K562 (cell line): ENCODE measurements at regions not wholly inside any gene's neighbourhood (a gene's known extent, or its start where the extent isn't known, plus 50 kb on each side); places are given as distances from the start of the nearest gene placed in this dataset.

Experiments
- HMG20B ChIP-seq: fragments of 250-450 bp; sonication (Bioruptor Pico); IDR thresholded peaks from 2 replicates; pipeline ENCODE4 v1.5.0; 2021; ENCODE audit warnings: mild to moderate bottlenecking
- PCBP2 ChIP-seq: fragments of 200-400 bp; formaldehyde crosslinking; IDR thresholded peaks from 2 replicates; pipeline ENCODE4 v1.6.1; 2018; ENCODE audit warnings: low read length, low read depth, mild to moderate bottlenecking, moderate library complexity; ENCODE audit not compliant: poor library complexity, severe bottlenecking
- POLR2A ChIP-seq: fragments of 450-650 bp; conservative IDR thresholded peaks from 2 replicates; pipeline ENCODE4 v1.6.1; 2016
- POLR2AphosphoS5 ChIP-seq: IDR thresholded peaks from 2 replicates; pipeline ENCODE4 v1.6.1; 2011; ENCODE audit warnings: mild to moderate bottlenecking, low read depth, low read length, moderate library complexity; ENCODE audit not compliant: control insufficient read depth, insufficient read depth
- ZBTB7A ChIP-seq: IDR thresholded peaks from 2 replicates; pipeline ENCODE4 v1.6.1; 2011; ENCODE audit warnings: low read depth, mild to moderate bottlenecking, low read length, moderate library complexity, borderline replicate concordance; ENCODE audit not compliant: control insufficient read depth
- TF ChIP-seq, protein P1 (sequence below): fragments of 200-400 bp; formaldehyde crosslinking; IDR thresholded peaks from 2 replicates; pipeline ENCODE4 v1.6.1; 2017; ENCODE audit warnings: mild to moderate bottlenecking, low read depth, low read length, moderate library complexity
- TF ChIP-seq, protein P2 (sequence below): fragments of 250-450 bp; sonication (Bioruptor Pico); IDR thresholded peaks from 2 replicates; pipeline ENCODE4 v1.4.0; 2020; ENCODE audit warnings: mild to moderate bottlenecking, moderate library complexity
- TF ChIP-seq, protein P3 (sequence below), 3 experiments: IDR thresholded peaks in 2 of 3; conservative IDR thresholded peaks in 1 of 3; 2 replicates each; pipeline ENCODE4 v1.5.1; 2011 to 2012; ENCODE audit warnings: low read length in 3 of 3, mild to moderate bottlenecking in 3 of 3, control low read depth in 2 of 3, improper control_type of control experiment in 1 of 3, inconsistent platforms in 1 of 3, low read depth in 1 of 3, mixed read lengths in 1 of 3, moderate library complexity in 1 of 3; ENCODE audit not compliant: insufficient read depth in 2 of 3

DNA sequence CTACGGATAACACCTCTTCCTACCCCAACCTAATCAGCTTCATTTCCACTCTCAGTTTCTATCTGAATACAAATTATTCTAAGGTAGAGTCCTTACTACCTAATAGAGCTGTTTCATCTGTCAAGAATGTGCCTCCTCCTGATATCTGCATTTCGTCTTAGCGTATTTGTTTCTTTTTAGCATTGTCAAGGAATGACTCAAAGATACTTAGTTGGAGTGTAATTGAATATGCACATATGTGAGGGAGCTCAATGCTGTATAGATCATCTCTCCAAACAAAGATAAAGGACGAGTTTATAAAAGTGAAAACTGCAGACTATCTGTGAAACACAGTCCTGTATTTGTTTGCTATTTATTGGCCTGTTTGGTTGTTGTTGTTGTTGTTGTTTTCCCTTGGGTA lies 2059.4 kb upstream of the CELF4 start:
- TF ChIP-seq, protein P1, sequence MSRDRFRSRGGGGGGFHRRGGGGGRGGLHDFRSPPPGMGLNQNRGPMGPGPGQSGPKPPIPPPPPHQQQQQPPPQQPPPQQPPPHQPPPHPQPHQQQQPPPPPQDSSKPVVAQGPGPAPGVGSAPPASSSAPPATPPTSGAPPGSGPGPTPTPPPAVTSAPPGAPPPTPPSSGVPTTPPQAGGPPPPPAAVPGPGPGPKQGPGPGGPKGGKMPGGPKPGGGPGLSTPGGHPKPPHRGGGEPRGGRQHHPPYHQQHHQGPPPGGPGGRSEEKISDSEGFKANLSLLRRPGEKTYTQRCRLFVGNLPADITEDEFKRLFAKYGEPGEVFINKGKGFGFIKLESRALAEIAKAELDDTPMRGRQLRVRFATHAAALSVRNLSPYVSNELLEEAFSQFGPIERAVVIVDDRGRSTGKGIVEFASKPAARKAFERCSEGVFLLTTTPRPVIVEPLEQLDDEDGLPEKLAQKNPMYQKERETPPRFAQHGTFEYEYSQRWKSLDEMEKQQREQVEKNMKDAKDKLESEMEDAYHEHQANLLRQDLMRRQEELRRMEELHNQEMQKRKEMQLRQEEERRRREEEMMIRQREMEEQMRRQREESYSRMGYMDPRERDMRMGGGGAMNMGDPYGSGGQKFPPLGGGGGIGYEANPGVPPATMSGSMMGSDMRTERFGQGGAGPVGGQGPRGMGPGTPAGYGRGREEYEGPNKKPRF: no peak
- TF ChIP-seq ZBTB7A (no peak), HMG20B (CRISPR knock-in tag) (no peak), PCBP2 (no peak), POLR2A (no peak), POLR2AphosphoS5 (no peak)
- TF ChIP-seq, protein P2, sequence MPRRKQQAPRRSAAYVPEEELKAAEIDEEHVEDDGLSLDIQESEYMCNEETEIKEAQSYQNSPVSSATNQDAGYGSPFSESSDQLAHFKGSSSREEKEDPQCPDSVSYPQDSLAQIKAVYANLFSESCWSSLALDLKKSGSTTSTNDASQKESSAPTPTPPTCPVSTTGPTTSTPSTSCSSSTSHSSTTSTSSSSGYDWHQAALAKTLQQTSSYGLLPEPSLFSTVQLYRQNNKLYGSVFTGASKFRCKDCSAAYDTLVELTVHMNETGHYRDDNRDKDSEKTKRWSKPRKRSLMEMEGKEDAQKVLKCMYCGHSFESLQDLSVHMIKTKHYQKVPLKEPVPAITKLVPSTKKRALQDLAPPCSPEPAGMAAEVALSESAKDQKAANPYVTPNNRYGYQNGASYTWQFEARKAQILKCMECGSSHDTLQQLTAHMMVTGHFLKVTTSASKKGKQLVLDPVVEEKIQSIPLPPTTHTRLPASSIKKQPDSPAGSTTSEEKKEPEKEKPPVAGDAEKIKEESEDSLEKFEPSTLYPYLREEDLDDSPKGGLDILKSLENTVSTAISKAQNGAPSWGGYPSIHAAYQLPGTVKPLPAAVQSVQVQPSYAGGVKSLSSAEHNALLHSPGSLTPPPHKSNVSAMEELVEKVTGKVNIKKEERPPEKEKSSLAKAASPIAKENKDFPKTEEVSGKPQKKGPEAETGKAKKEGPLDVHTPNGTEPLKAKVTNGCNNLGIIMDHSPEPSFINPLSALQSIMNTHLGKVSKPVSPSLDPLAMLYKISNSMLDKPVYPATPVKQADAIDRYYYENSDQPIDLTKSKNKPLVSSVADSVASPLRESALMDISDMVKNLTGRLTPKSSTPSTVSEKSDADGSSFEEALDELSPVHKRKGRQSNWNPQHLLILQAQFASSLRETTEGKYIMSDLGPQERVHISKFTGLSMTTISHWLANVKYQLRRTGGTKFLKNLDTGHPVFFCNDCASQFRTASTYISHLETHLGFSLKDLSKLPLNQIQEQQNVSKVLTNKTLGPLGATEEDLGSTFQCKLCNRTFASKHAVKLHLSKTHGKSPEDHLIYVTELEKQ: no peak
- TF ChIP-seq, protein P3, sequence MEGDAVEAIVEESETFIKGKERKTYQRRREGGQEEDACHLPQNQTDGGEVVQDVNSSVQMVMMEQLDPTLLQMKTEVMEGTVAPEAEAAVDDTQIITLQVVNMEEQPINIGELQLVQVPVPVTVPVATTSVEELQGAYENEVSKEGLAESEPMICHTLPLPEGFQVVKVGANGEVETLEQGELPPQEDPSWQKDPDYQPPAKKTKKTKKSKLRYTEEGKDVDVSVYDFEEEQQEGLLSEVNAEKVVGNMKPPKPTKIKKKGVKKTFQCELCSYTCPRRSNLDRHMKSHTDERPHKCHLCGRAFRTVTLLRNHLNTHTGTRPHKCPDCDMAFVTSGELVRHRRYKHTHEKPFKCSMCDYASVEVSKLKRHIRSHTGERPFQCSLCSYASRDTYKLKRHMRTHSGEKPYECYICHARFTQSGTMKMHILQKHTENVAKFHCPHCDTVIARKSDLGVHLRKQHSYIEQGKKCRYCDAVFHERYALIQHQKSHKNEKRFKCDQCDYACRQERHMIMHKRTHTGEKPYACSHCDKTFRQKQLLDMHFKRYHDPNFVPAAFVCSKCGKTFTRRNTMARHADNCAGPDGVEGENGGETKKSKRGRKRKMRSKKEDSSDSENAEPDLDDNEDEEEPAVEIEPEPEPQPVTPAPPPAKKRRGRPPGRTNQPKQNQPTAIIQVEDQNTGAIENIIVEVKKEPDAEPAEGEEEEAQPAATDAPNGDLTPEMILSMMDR (IDR thresholded peaks at IDR 0.05 in 2 of 3, conservative IDR thresholded peaks at IDR 0.05 in 1 of 3; ENCODE audit: insufficient read depth in 2 of 3, low read depth in 1 of 3, low read length in 3 of 3): no peak
